Endothelial cell of umbilical vein (primary cell): ENCODE measurements at regions not wholly inside any gene's neighbourhood (a gene's known extent, or its start where the extent isn't known, plus 50 kb on each side); places are given as distances from the start of the nearest gene placed in this dataset.
A peak's percentile ranks its signal among the peaks of the same experiment; 100 is the strongest.

ENCODE experiments used
- BruUV-seq: library from RNA; stranded (reverse); fragments of 400-500 nt; replicated peaks from 2 replicates; lab custom pipeline; 2021; lab: Mats Ljungman, UMichigan
- CTCF ChIA-PET: fragments of 300-600, 350-600 bp; sonication (Branson Sonifier 250); formaldehyde crosslinking; loops from one replicate; lab custom pipeline; 2021; ENCODE audit warnings: antibody characterized with exemption, inconsistent platforms; lab: Charles Lee
- POLR2A ChIA-PET: fragments of 300-600, 350-600 bp; sonication (Branson Sonifier 250); formaldehyde crosslinking; loops from one replicate; lab custom pipeline; 2021; ENCODE audit warnings: antibody characterized with exemption, inconsistent platforms; lab: Charles Lee
- DNase-seq: peaks from one replicate; pipeline ENCODE4 v3.0.0-alpha.2; 2011; ENCODE audit warnings: low read depth, low spot score
- FAIRE-seq: peaks from 2 replicates; lab custom pipeline; 2011; peaks lifted over from hg19 to GRCh38; lab: Jason Lieb, UNC
- H2AFZ ChIP-seq: 2 replicates; pipeline ENCODE4 v1.6.0; 2012; ENCODE audit warnings: low read depth, low read length, control low read depth, inconsistent platforms
- H3K27ac ChIP-seq: 2 replicates; pipeline ENCODE4 v1.5.1; 2011; ENCODE audit warnings: low read depth, mild to moderate bottlenecking, control low read depth, low read length, moderate library complexity; ENCODE audit not compliant: insufficient read depth
- H3K27me3 ChIP-seq, 2 experiments: 2 replicates each; pipeline versions ENCODE4 v1.6.0 to v1.6.1; 2011; ENCODE audit warnings: low read length in 2 of 2, mixed read lengths in 1 of 2; ENCODE audit not compliant: control insufficient read depth in 2 of 2, insufficient read depth in 2 of 2
- H3K36me3 ChIP-seq, 2 experiments: 2 replicates in 1 of 2; 3 replicates in 1 of 2; pipeline ENCODE4 v1.5.1; 2011; ENCODE audit warnings: low read length in 2 of 2, mild to moderate bottlenecking in 1 of 2, moderate library complexity in 1 of 2; ENCODE audit not compliant: control insufficient read depth in 2 of 2, insufficient read depth in 2 of 2; ENCODE audit errors: extremely low read depth in 1 of 2
- H3K4me1 ChIP-seq: 3 replicates; pipeline ENCODE4 v1.5.1; 2011; ENCODE audit warnings: mild to moderate bottlenecking, low read length; ENCODE audit not compliant: control insufficient read depth, insufficient read depth; ENCODE audit errors: extremely low read depth
- H3K4me2 ChIP-seq: 2 replicates; pipeline ENCODE4 v1.6.1; 2011; ENCODE audit warnings: low read length, control low read depth, mixed read lengths; ENCODE audit not compliant: insufficient read depth
- H3K4me3 ChIP-seq, 3 experiments: fragments of 200-600 bp in 1 of 3; sonication (generic), shearing (Covaris generic) in 1 of 3; replicated peaks in 1 of 3; 2 replicates each; pipeline ENCODE4 v1.5.1; 2011 to 2016; ENCODE audit warnings: control low read depth in 3 of 3, low read length in 3 of 3, mild to moderate bottlenecking in 2 of 3, inconsistent platforms in 1 of 3, low read depth in 1 of 3, moderate library complexity in 1 of 3; ENCODE audit not compliant: insufficient read depth in 1 of 3
- H3K79me2 ChIP-seq: 2 replicates; pipeline ENCODE4 v1.6.0; 2012; ENCODE audit warnings: low read length, inconsistent platforms; ENCODE audit not compliant: control insufficient read depth, insufficient read depth
- H3K9ac ChIP-seq: replicated peaks from 2 replicates; pipeline ENCODE3; 2011; ENCODE audit warnings: low read length, control low read depth; ENCODE audit not compliant: insufficient read depth; ENCODE audit errors: extremely low read depth
- H3K9me1 ChIP-seq: replicated peaks from 3 replicates; pipeline ENCODE4 v1.6.0; 2011; ENCODE audit warnings: mild to moderate bottlenecking, low read length; ENCODE audit not compliant: control insufficient read depth, insufficient read depth; ENCODE audit errors: extremely low read depth
- H3K9me3 ChIP-seq: replicated peaks from 2 replicates; pipeline ENCODE4 v1.5.1; 2012; ENCODE audit warnings: low read length, inconsistent platforms; ENCODE audit not compliant: control insufficient read depth, insufficient read depth
- H4K20me1 ChIP-seq: replicated peaks from 2 replicates; pipeline ENCODE3; 2011; ENCODE audit warnings: mild to moderate bottlenecking, low read length; ENCODE audit not compliant: control insufficient read depth, insufficient read depth; ENCODE audit errors: extremely low read depth
- EZH2 ChIP-seq: IDR thresholded peaks from 2 replicates; pipeline ENCODE4 v1.6.1; 2012; ENCODE audit warnings: borderline replicate concordance, low read depth, mild to moderate bottlenecking, moderate library complexity, low read length, inconsistent platforms; ENCODE audit not compliant: severe bottlenecking
- FOS ChIP-seq: IDR thresholded peaks from 2 replicates; pipeline ENCODE4 v1.6.1; 2011; ENCODE audit warnings: mild to moderate bottlenecking, low read length, moderate library complexity, borderline replicate concordance; ENCODE audit not compliant: insufficient read depth
- GATA2 ChIP-seq: IDR thresholded peaks from 2 replicates; pipeline ENCODE4 v1.7.0; 2011; ENCODE audit warnings: low read depth, mild to moderate bottlenecking, moderate library complexity, mixed read lengths, low read length; ENCODE audit not compliant: insufficient read length, insufficient read depth
- JUN ChIP-seq: IDR thresholded peaks from 2 replicates; pipeline ENCODE4 v1.6.1; 2011; ENCODE audit warnings: borderline replicate concordance, low read depth; ENCODE audit not compliant: insufficient read length, insufficient read depth
- MYC ChIP-seq: IDR thresholded peaks from one replicate; pipeline ENCODE4 v1.6.1; 2011; ENCODE audit warnings: mild to moderate bottlenecking, low read depth, low read length
- POLR2A ChIP-seq: IDR thresholded peaks from 2 replicates; pipeline ENCODE4 v1.6.1; 2012; ENCODE audit warnings: low read depth, mild to moderate bottlenecking, control low read depth, low read length
- POLR2AphosphoS5 ChIP-seq: IDR thresholded peaks from 2 replicates; pipeline ENCODE4 v1.6.1; 2012; ENCODE audit warnings: low read depth, mild to moderate bottlenecking, control low read depth, low read length, moderate library complexity; ENCODE audit not compliant: insufficient read depth
- dilution Hi-C: fragments of 300-500 bp; cut with MboI; formaldehyde crosslinking; loops from one replicate; pipeline ENCODE4 v1.15.0; 2019; ENCODE audit warnings: low sequenced_read_pairs; ENCODE audit not compliant: extremely low pct_ligation_motif_present
- intact Hi-C: fragments of 100-400 bp; cut with micrococcal nuclease; formaldehyde crosslinking; loops from one replicate; pipeline ENCODE4 v1.10.0; 2022
- TF ChIP-seq, protein P1 (sequence below), 2 donors: IDR thresholded peaks; 1 replicate in 1 of 2; 2 replicates in 1 of 2; pipeline ENCODE4 v1.5.1; 2011; ENCODE audit warnings: low read length in 2 of 2, mild to moderate bottlenecking in 2 of 2, moderate library complexity in 2 of 2, control low read depth in 1 of 2, inconsistent platforms in 1 of 2, low read depth in 1 of 2; ENCODE audit not compliant: insufficient read depth in 1 of 2; ENCODE audit errors: extremely low read depth in 1 of 2

DNA sequence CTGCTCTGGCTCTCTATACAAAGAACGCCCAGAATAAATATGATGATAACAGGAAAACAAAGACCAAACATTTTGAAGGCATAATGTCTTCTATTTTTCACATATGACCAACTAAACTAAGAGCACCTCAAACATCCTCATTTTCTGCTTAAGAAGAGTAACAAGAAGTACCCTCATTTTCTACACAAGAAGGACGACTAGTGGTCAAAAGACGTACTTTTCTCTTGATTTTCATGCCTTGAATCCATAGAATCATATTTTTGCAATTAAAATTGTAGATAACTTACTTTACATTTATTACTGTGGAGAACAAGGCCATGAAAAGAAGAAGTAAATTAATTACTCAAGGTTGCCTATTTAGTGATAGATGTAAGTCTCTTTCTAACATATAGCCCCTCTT is 358.6 kb downstream of the DUSP6 start:
- peak; percentile 84 for DNase-seq

DNA sequence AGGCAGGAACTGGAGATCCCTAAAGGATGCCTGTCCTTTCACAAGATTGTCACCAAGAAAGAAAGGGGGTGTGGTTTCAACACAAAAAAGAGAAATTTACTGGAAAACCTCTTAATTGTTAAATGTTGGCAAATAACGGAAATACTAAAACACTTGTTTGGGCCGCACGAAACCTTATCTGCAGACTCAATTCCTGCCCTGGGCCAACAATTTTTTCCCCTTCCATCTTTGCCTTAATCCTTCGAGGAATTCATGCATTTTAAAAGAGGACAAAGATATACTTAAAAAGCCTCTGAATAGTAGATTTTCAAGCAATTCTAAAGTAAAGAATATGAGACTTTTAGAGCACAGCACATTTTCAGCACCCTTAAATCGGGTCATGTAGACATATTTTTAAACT is 366.2 kb downstream of the DUSP6 start:
- ChIA-PET POLR2A (no interaction called here), CTCF (no interaction called here)
- Histone ChIP-seq H3K79me2 (no peaks in the 10 kb centered on the region), H3K9me1 (no peaks in the 10 kb centered on the region), H3K4me3 (no peak overlapping the region), H3K27ac (no peak overlapping the region), H3K4me2 (no peak overlapping the region), H4K20me1 (no peaks in the 10 kb centered on the region), H3K4me1 (no peaks in the 10 kb centered on the region), H3K9me3 (no peaks in the 10 kb centered on the region), H3K27me3 (no peaks in the 10 kb centered on the region), H3K36me3 (no peaks in the 10 kb centered on the region), H2AFZ (no peak overlapping the region), H3K9ac (no peak overlapping the region)
- dilution Hi-C loops (no loop called here), intact Hi-C loops (no loop called here)
- FAIRE-seq (no peak), DNase-seq (peak; percentile 18)
- no TSS peak for BruUV-seq
- no peak for TF ChIP-seq EZH2
- no peak for TF ChIP-seq POLR2AphosphoS5
- TF ChIP-seq JUN = no peak
- no peak for TF ChIP-seq GATA2
- no peak for TF ChIP-seq POLR2A
- no peak for TF ChIP-seq FOS
- TF ChIP-seq, protein P1, sequence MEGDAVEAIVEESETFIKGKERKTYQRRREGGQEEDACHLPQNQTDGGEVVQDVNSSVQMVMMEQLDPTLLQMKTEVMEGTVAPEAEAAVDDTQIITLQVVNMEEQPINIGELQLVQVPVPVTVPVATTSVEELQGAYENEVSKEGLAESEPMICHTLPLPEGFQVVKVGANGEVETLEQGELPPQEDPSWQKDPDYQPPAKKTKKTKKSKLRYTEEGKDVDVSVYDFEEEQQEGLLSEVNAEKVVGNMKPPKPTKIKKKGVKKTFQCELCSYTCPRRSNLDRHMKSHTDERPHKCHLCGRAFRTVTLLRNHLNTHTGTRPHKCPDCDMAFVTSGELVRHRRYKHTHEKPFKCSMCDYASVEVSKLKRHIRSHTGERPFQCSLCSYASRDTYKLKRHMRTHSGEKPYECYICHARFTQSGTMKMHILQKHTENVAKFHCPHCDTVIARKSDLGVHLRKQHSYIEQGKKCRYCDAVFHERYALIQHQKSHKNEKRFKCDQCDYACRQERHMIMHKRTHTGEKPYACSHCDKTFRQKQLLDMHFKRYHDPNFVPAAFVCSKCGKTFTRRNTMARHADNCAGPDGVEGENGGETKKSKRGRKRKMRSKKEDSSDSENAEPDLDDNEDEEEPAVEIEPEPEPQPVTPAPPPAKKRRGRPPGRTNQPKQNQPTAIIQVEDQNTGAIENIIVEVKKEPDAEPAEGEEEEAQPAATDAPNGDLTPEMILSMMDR (IDR thresholded peaks at IDR 0.05; ENCODE audit: extremely low read depth in 1 of 2, insufficient read depth in 1 of 2, low read depth in 1 of 2, low read length in 2 of 2) = no peak

More for the DNA sequence above, 358.6 kb downstream of the DUSP6 start:
- Histone ChIP-seq H3K9me3 (no peaks in the 10 kb centered on the region), H3K4me1 (peaks cover 9% of the 10 kb centered on the region), H3K79me2 (no peaks in the 10 kb centered on the region), H3K9me1 (no peaks in the 10 kb centered on the region), H3K27me3 (no peaks in the 10 kb centered on the region), H4K20me1 (no peaks in the 10 kb centered on the region), H3K4me3 (no peak overlapping the region), H2AFZ (no peak overlapping the region), H3K36me3 (no peaks in the 10 kb centered on the region), H3K27ac (no peak overlapping the region), H3K4me2 (no peak overlapping the region), H3K9ac (no peak overlapping the region)
- no peak for TF ChIP-seq POLR2A
- TF ChIP-seq FOS = no peak
- no peak for TF ChIP-seq MYC
- TF ChIP-seq GATA2 = no peak
- TF ChIP-seq, protein P1 (IDR thresholded peaks at IDR 0.05; ENCODE audit: extremely low read depth in 1 of 2, insufficient read depth in 1 of 2, low read depth in 1 of 2, low read length in 2 of 2) = peak; percentile 36 to 37
- no TSS peak for BruUV-seq
- FAIRE-seq = peak; percentile 73
- ChIA-PET CTCF (interaction anchor here (0.6 to 2.8 kb wide), 71 partner anchors 11 to 878 kb away, joined by 3 to 55 read pairs (median 4); partner anchors contain the start of genes CEP290, KITLG and TMTC3), POLR2A (interaction anchor here (1.0 to 1.4 kb wide), 2 partner anchors 96 to 414 kb away, joined by 3 to 5 read pairs; partner anchors contain the start of gene KITLG)
- intact Hi-C loops (loop anchor here (1.0 to 10.0 kb wide), 10 partner anchors 33 to 882 kb away; partner anchors contain the start of gene KITLG), dilution Hi-C loops (no loop called here)
